AG09319 (cell line): ENCODE measurements at regions not wholly inside any gene's neighbourhood (a gene's known extent, or its start where the extent isn't known, plus 50 kb on each side); places are given as distances from the start of the nearest gene placed in this dataset.

Experiments
- DNase-seq: peaks from one replicate; pipeline ENCODE4 v3.0.0-alpha.2; 2010; ENCODE audit warnings: low read depth; ENCODE audit errors: extremely low read depth
- CTCF ChIP-seq: IDR thresholded peaks from 2 replicates; pipeline ENCODE4 v1.5.1; 2011; ENCODE audit warnings: low read depth, mild to moderate bottlenecking, inconsistent platforms, low read length, moderate library complexity

GRCh38 chr3:193795062-193795690 is 202.2 kb downstream of the OPA1 start:
- no peak for TF ChIP-seq CTCF
- no peak for DNase-seq

DNA sequence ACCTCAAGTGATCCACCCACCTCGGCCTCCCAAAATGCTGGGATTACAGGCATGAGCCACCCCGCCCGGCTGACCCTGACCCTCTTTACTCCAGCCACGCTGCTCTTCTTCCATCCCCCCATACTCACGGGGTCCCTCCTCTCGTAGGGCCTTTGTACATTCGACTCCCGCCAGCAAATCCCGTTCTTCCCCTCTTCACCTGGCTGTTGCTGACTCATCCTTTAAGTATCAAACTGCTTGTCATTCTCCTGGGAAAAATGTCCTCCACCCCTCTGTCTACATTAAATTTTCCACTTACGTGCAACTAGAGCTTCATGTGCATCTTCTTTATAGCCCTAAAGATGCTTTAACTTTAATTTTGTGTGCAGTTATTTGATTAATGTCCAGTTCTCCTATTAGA is 203.1 kb downstream of the OPA1 start:
- no peak for DNase-seq
- TF ChIP-seq CTCF, result no peak

DNA sequence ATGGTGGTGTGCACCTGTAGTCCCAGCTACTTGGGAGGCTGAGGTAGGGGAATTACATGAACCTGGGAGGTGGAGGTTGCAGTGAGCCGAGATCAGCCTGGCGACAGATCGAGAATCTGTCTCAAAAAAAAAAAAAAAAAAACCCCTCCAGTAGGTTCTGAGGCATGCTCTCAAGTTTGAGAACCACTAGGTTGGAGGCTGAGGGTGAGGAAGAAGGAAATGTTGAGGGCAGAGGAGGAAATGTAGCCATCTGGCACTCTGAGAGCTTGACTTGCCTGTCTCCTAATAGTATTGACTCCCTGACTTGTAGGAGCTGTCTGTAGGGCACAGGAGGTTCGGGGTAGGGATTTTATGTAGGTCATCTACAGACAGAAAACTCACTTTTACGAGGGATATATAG is 204.6 kb downstream of the OPA1 start:
- no peak for TF ChIP-seq CTCF
- no peak for DNase-seq

- TF ChIP-seq CTCF, result no peak
- DNase-seq, result no peak
These were observed 205.0 kb downstream of the OPA1 start for GRCh38 chr3:193798051-193798450.

DNA sequence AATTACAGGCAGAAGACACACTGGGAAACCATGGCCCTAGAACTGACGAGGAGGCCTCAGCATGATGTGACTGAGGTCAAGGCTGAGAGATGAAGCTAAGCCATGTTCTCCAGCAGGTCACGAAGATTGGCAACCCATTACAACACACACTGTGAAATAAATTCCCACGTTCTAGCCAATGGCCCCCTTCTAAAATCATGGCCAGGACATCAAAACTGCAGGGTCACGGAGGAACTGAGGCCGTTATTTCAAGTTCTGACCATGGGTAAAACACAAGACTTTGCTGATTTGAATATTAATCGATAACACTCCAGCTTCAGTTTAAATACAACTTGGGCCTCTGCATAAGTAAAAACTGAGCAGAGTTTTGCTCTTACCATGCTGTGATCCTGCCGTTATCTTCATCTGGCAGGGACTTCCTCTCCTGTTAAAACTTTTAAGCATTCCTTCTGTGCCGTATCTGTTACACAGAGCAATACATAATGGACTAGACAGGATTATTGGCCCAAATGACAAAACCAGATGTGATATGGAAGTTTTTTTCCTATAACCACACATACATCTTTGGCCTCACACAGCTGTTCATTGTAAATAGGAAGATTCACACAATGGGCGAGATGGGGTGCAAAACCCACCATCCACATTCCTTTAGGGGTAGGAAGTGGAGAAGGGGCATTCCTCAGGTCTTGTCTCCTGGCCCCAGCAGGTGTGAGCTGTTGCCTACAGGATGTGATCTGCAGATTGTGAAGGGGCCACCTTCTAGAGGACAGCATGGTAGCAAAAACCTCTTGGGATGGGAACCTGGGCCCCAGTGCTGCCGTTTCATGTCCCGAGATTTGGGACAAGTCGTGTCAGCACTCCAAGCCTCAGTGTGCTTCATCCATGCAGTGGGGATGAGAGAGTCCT is 207.4 kb downstream of the OPA1 start:
- DNase-seq, result no peak

DNA sequence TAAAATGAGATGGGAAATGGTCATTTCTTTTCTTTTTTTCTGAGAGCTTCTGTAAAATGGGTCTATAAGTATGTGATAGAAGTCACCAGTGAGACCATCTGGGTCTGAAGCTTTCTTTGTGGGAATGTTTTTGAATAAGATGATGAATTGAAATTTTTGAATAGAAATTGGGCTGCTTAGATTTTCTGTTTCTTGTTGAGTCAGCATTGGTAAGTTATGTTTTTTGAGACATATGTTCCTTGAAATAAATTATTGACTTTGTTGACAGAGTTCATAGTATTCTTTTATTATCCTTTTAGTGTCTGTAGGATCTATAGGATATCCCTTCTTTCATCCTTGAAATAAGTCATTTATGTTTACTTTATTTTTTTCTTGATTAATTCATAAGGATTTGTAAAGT is 208.1 kb downstream of the OPA1 start:
- TF ChIP-seq CTCF, result no peak
- no peak for DNase-seq

More for the DNA sequence above, 207.4 kb downstream of the OPA1 start:
- no peak for TF ChIP-seq CTCF

- TF ChIP-seq CTCF, result no peak
- DNase-seq, result no peak
These were observed 210.3 kb downstream of the OPA1 start for GRCh38 chr3:193803288-193803687.
